GM23248 (cell line): ENCODE measurements at regions not wholly inside any gene's neighbourhood (a gene's known extent, or its start where the extent isn't known, plus 50 kb on each side); places are given as distances from the start of the nearest gene placed in this dataset.

Experiments
- EZH2 ChIP-seq: fragments of 200-600 bp; sonication (generic); IDR thresholded peaks from 2 replicates; pipeline ENCODE4 v1.6.1; 2018; ENCODE audit warnings: antibody characterized with exemption, mild to moderate bottlenecking; ENCODE audit not compliant: insufficient read depth, poor library complexity, severe bottlenecking
- EZH2phosphoT487 ChIP-seq: fragments of 200-600 bp; sonication (generic); IDR thresholded peaks from 2 replicates; pipeline ENCODE4 v1.6.1; 2018; ENCODE audit warnings: antibody characterized with exemption, moderate library complexity, mild to moderate bottlenecking, low read depth; ENCODE audit not compliant: insufficient read depth

GRCh38 chr3:5727743-5728484, 540.4 kb downstream of the EDEM1 start:
- TF ChIP-seq EZH2 (no peak), EZH2phosphoT487 (no peak)
